RWPE1 (cell line): ENCODE measurements at regions not wholly inside any gene's neighbourhood (a gene's known extent, or its start where the extent isn't known, plus 50 kb on each side); places are given as distances from the start of the nearest gene placed in this dataset.
"Not testable (repeated sequence)": the region's sequence is repeated elsewhere in the genome, so short reads cannot be mapped to it uniquely, and the experiment has no call there.

ENCODE experiments used
- CTCF ChIA-PET: fragments of 350-600 bp; sonication (Branson Sonifier 250); formaldehyde crosslinking; extraction: SDS; loops from one replicate; lab custom pipeline; 2021; lab: Yijun Ruan, JAX
- POLR2A ChIA-PET: fragments of 400-600 bp; formaldehyde crosslinking; extraction: SDS; loops from one replicate; lab custom pipeline; 2020; ENCODE audit warnings: antibody characterized with exemption; ENCODE audit not compliant: low non-redundant PET; lab: Yijun Ruan, JAX
- DNase-seq: peaks from one replicate; pipeline ENCODE4 v3.0.0; 2012; ENCODE audit warnings: low spot score
- H3K27ac ChIP-seq: fragments of 450-650 bp; 2 replicates; pipeline ENCODE4 v1.5.1; 2017
- TF ChIP-seq, protein P1 (sequence below): fragments of 450-650 bp; conservative IDR thresholded peaks from 2 replicates; pipeline ENCODE4 v1.5.1; 2017; ENCODE audit warnings: low read depth, mild to moderate bottlenecking

DNA sequence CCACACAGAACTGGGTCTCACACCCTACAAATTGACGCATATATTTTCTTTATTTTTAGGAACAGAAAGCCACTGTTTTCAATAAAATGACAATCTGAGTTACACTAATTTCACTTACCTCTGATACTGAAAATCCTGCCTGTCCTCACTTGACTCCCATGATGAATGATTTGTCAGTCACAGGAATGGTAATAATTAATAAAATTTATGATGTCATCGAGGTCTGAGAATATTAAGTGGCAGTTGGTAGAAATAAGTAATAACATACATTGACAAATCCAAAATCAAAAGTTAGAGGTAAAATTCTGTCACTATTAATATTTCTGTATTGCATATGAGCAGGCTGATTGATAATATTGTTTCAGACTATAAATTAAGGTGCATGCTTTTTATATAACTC, 418.7 kb upstream of the RGS18 start:
- TF ChIP-seq, protein P1, sequence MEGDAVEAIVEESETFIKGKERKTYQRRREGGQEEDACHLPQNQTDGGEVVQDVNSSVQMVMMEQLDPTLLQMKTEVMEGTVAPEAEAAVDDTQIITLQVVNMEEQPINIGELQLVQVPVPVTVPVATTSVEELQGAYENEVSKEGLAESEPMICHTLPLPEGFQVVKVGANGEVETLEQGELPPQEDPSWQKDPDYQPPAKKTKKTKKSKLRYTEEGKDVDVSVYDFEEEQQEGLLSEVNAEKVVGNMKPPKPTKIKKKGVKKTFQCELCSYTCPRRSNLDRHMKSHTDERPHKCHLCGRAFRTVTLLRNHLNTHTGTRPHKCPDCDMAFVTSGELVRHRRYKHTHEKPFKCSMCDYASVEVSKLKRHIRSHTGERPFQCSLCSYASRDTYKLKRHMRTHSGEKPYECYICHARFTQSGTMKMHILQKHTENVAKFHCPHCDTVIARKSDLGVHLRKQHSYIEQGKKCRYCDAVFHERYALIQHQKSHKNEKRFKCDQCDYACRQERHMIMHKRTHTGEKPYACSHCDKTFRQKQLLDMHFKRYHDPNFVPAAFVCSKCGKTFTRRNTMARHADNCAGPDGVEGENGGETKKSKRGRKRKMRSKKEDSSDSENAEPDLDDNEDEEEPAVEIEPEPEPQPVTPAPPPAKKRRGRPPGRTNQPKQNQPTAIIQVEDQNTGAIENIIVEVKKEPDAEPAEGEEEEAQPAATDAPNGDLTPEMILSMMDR: no peak
- CTCF ChIA-PET: interaction anchor here (0.7 kb wide), 1 partner anchor 16 kb away, joined by 3 read pairs; no protein-coding TSS in a partner anchor
- no peak overlapping the region for H3K27ac ChIP-seq
- no peak for DNase-seq
- POLR2A ChIA-PET: no interaction called here

DNA sequence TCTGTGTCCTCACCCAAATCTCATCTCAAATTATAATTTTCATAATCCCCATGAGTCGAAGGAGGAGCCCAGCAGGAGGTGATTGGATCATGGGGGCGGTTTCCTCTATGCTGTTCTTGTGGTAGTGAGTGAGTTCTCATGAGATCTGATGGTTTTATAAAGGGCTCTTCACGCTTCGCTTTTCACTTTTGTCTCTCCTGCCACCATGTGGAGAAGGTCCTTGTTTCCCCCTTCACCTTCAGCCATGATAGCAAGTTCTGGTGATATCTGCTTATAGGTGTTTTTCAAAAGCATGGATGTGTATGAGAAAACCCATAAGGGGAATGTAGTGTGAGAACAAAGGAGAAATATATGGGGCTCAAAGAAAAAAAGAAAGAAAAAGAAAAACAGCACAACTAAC, 405.9 kb upstream of the RGS18 start:
- ChIA-PET POLR2A (no interaction called here), CTCF (no interaction called here)
- TF ChIP-seq, protein P1: no peak
- no peak overlapping the region for H3K27ac ChIP-seq
- no peak for DNase-seq

DNA sequence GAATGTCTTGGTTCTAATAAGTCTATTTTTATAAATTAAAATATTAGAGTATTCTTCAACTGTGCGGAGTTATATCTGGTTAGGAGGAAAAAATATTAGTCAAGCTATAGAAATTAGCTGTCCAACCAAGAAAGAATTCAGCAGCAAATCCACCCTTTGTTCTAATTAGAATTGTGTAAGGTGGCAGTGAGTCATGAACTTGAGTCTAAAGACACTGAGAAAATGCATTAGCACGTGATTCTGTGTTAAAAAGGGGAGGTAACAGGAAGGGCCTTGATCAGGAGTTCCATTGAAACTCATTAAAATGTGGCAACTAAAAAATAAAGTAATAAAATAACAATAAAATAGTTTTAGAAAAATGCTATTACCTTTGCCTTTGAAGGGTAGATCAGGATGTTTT, 398.2 kb upstream of the RGS18 start:
- POLR2A ChIA-PET: no interaction called here
- CTCF ChIA-PET: no interaction called here
- peak; percentile 20 for DNase-seq

GRCh38 chr1:191788551-191788950, 369.7 kb upstream of the RGS18 start:
- ChIA-PET CTCF (no interaction called here), POLR2A (no interaction called here)
- no peak overlapping the region for H3K27ac ChIP-seq
- TF ChIP-seq, protein P1: no peak
- DNase-seq: no peak

More for the DNA sequence above, 398.2 kb upstream of the RGS18 start:
- H3K27ac ChIP-seq: no peak overlapping the region
- TF ChIP-seq, protein P1: no peak

DNA sequence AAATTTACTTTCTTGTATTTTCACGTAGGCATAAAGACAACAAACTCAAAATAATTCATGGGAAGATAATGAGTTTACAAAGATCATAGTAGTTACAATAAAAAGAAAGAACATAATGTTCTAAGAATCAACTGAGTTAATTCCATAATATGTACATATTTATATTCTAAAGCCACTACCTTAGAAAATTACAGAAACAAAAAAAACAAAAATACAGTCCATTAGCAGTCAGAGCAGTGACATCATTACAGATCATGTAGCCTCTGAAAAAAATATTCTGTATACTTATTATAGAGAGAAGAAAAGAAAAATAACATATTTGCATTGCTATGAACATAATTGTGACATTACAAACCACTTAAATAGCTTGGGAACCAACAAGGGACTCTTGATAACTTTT, 360.1 kb upstream of the RGS18 start:
- TF ChIP-seq, protein P1: no peak
- CTCF ChIA-PET: no interaction called here
- no peak for DNase-seq
- H3K27ac ChIP-seq: no peak overlapping the region
- POLR2A ChIA-PET: no interaction called here

DNA sequence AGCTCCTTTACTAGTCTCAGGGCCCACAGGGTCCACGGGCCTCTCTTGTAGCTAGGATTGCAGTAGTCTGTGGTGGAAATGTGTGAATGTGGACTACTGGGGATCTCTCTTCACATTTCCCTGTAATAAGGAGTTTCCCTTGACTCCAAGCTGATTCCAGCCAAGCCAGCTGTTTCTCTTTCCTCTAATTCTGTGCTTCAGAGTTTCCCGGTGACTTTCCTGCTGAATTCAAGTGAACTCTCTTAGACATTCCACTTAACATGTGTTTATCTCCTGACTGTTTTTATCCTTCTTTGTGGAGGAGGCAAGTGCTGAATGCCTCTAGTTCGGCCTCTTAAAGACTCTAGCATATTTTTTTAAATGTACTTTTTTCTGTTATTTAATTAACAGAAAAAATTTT, 354.0 kb upstream of the RGS18 start:
- CTCF ChIA-PET: no interaction called here
- DNase-seq: no peak
- POLR2A ChIA-PET: no interaction called here
- TF ChIP-seq, protein P1: no peak
- H3K27ac ChIP-seq: no peak overlapping the region

- DNase-seq, POLR2A ChIA-PET, CTCF ChIA-PET, H3K27ac ChIP-seq: not testable (repeated sequence)
Measured at GRCh38 chr1:191813593-191813992, 344.7 kb upstream of the RGS18 start.
